ENCODE measurements at regions not wholly inside any gene's neighbourhood (a gene's known extent, or its start where the extent isn't known, plus 50 kb on each side); places are given as distances from the start of the nearest gene placed in this dataset.

GRCh38 chr20:17097603-17098002 is 129.2 kb upstream of the PCSK2 start:
- no peaks in the 10 kb centered on the region for H3K9me3 ChIP-seq
- TF ChIP-seq CTCF (IDR thresholded peaks at IDR 0.05), result no peak
- no peak for TF ChIP-seq POLR2AphosphoS5 (IDR thresholded peaks at IDR 0.05; ENCODE audit: insufficient read depth in 1 of 2, low read depth in 1 of 2)
- TF ChIP-seq POLR2A (IDR thresholded peaks at IDR 0.05), result no peak
- H3K36me3 ChIP-seq, result no peaks in the 10 kb centered on the region
- no peak overlapping the region for H3K27ac ChIP-seq
- H3K27me3 ChIP-seq, result no peaks in the 10 kb centered on the region
- H3K4me3 ChIP-seq, result no peak overlapping the region
- intact Hi-C loops (cut with DNase I), result no loop called here
- H3K4me1 ChIP-seq, result no peaks in the 10 kb centered on the region
- no peak for DNase-seq (ENCODE audit: extremely low spot score in 2 of 2)

GRCh38 chr20:17100506-17100905 is 126.3 kb upstream of the PCSK2 start:
- intact Hi-C loops (cut with DNase I), result no loop called here
- no peak for TF ChIP-seq POLR2AphosphoS5 (IDR thresholded peaks at IDR 0.05; ENCODE audit: insufficient read depth in 1 of 2, low read depth in 1 of 2)

GRCh38 chr20:17107127-17107526 is 119.7 kb upstream of the PCSK2 start:
- H3K4me1 ChIP-seq, result no peaks in the 10 kb centered on the region
- no peaks in the 10 kb centered on the region for H3K27me3 ChIP-seq
- no peak overlapping the region for H3K27ac ChIP-seq
- H3K4me3 ChIP-seq, result no peak overlapping the region
- TF ChIP-seq CTCF (IDR thresholded peaks at IDR 0.05) (no peak), POLR2A (IDR thresholded peaks at IDR 0.05) (no peak), POLR2AphosphoS5 (IDR thresholded peaks at IDR 0.05; ENCODE audit: insufficient read depth in 1 of 2, low read depth in 1 of 2) (no peak)
- no peaks in the 10 kb centered on the region for H3K36me3 ChIP-seq
- intact Hi-C loops (cut with DNase I), result no loop called here
- no peaks in the 10 kb centered on the region for H3K9me3 ChIP-seq
- DNase-seq (ENCODE audit: extremely low spot score in 2 of 2), result no peak

More at GRCh38 chr20:17100506-17100905, 126.3 kb upstream of the PCSK2 start:
- Histone ChIP-seq H3K9me3 (no peaks in the 10 kb centered on the region), H3K4me3 (no peak overlapping the region), H3K27ac (no peak overlapping the region), H3K27me3 (no peaks in the 10 kb centered on the region), H3K4me1 (no peaks in the 10 kb centered on the region), H3K36me3 (no peaks in the 10 kb centered on the region)
- DNase-seq (ENCODE audit: extremely low spot score in 2 of 2), result no peak

- DNase-seq (ENCODE audit: extremely low spot score in 2 of 2), result no peak
- Histone ChIP-seq H3K27ac (no peak overlapping the region), H3K4me1 (no peaks in the 10 kb centered on the region), H3K27me3 (no peaks in the 10 kb centered on the region), H3K4me3 (no peak overlapping the region), H3K36me3 (no peaks in the 10 kb centered on the region), H3K9me3 (no peaks in the 10 kb centered on the region)
- TF ChIP-seq POLR2AphosphoS5 (IDR thresholded peaks at IDR 0.05; ENCODE audit: insufficient read depth in 1 of 2, low read depth in 1 of 2), result no peak
- TF ChIP-seq CTCF (IDR thresholded peaks at IDR 0.05), result no peak
- TF ChIP-seq POLR2A (IDR thresholded peaks at IDR 0.05), result no peak
- intact Hi-C loops (cut with DNase I), result no loop called here
Measured at GRCh38 chr20:17108896-17109295, 117.9 kb upstream of the PCSK2 start.

GRCh38 chr20:17109307-17109706 is 117.5 kb upstream of the PCSK2 start:
- TF ChIP-seq CTCF (IDR thresholded peaks at IDR 0.05) (no peak), POLR2AphosphoS5 (IDR thresholded peaks at IDR 0.05; ENCODE audit: insufficient read depth in 1 of 2, low read depth in 1 of 2) (no peak), POLR2A (IDR thresholded peaks at IDR 0.05) (no peak)

GRCh38 chr20:17128206-17128605 is 98.6 kb upstream of the PCSK2 start:
- Histone ChIP-seq H3K4me1 (no peaks in the 10 kb centered on the region), H3K36me3 (no peaks in the 10 kb centered on the region), H3K4me3 (no peak overlapping the region), H3K9me3 (no peaks in the 10 kb centered on the region), H3K27me3 (no peaks in the 10 kb centered on the region), H3K27ac (no peak overlapping the region)
- DNase-seq (ENCODE audit: extremely low spot score in 2 of 2), result no peak
- TF ChIP-seq POLR2AphosphoS5 (IDR thresholded peaks at IDR 0.05; ENCODE audit: insufficient read depth in 1 of 2, low read depth in 1 of 2), result no peak
- TF ChIP-seq CTCF (IDR thresholded peaks at IDR 0.05), result no peak
- no peak for TF ChIP-seq POLR2A (IDR thresholded peaks at IDR 0.05)
- intact Hi-C loops (cut with DNase I), result no loop called here

More at GRCh38 chr20:17109307-17109706, 117.5 kb upstream of the PCSK2 start:
- no peak for DNase-seq (ENCODE audit: extremely low spot score in 2 of 2)
- no peaks in the 10 kb centered on the region for H3K36me3 ChIP-seq
- no peaks in the 10 kb centered on the region for H3K27me3 ChIP-seq
- H3K4me3 ChIP-seq, result no peak overlapping the region
- H3K27ac ChIP-seq, result no peak overlapping the region
- intact Hi-C loops (cut with DNase I), result no loop called here
- H3K4me1 ChIP-seq, result no peaks in the 10 kb centered on the region
- no peaks in the 10 kb centered on the region for H3K9me3 ChIP-seq

Data from vagina (tissue), 2 donors.